ENCODE measurements at regions not wholly inside any gene's neighbourhood (a gene's known extent, or its start where the extent isn't known, plus 50 kb on each side); places are given as distances from the start of the nearest gene placed in this dataset.

- Mint-ChIP-seq H3K4me3 (no peak overlapping the region), H3K27me3 (peaks cover 4% of the 10 kb centered on the region), H3K36me3 (no peaks in the 10 kb centered on the region), H3K9me3 (no peaks in the 10 kb centered on the region), H3K4me1 (ENCODE audit: unreplicated experiment) (no peaks in the 10 kb centered on the region), H3K27ac (no peak overlapping the region)
- no peak for DNase-seq (ENCODE audit: extremely low spot score, unreplicated experiment)
- TF ChIP-seq CTCF (conservative IDR thresholded peaks at IDR 0.05): no peak
Observed at GRCh38 chr2:7586898-7587297, 669.7 kb downstream of the RNF144A start.

- TF ChIP-seq CTCF (conservative IDR thresholded peaks at IDR 0.05): no peak
- Mint-ChIP-seq H3K36me3 (no peaks in the 10 kb centered on the region), H3K4me1 (ENCODE audit: unreplicated experiment) (no peaks in the 10 kb centered on the region), H3K4me3 (no peak overlapping the region), H3K9me3 (no peaks in the 10 kb centered on the region), H3K27ac (no peak overlapping the region), H3K27me3 (peaks cover 4% of the 10 kb centered on the region)
- DNase-seq (ENCODE audit: extremely low spot score, unreplicated experiment): no peak
Observed at GRCh38 chr2:7588295-7588694, 671.1 kb downstream of the RNF144A start.

DNA sequence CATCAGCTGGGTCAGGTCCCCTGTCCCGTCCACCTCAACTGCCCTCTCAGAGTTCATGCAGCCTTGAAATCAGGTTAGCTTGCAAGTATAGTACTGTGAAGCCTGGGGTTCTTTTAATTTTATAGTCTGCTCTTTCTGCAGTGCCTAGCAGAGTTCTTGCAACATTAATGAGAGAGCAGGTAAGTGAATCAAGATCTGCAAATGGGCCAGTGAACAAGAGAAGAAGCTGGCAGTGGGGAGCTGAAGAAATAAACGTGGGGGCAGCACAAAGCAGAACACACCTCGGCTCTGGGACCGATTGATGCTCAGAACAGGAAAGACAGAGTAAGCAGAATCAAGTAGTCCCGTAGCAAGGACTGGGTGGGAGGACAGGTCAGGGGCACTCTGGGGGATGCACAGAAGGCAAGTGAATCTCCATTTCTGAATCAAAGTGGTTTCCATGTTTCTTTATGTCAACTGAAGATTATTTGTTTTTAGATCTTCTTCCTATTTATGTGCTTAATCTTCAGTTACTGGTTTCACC lies 675.5 kb downstream of the RNF144A start:
- no peaks in the 10 kb centered on the region for H3K36me3 Mint-ChIP-seq
- TF ChIP-seq CTCF (conservative IDR thresholded peaks at IDR 0.05): no peak
- no peak overlapping the region for H3K27ac Mint-ChIP-seq

DNA sequence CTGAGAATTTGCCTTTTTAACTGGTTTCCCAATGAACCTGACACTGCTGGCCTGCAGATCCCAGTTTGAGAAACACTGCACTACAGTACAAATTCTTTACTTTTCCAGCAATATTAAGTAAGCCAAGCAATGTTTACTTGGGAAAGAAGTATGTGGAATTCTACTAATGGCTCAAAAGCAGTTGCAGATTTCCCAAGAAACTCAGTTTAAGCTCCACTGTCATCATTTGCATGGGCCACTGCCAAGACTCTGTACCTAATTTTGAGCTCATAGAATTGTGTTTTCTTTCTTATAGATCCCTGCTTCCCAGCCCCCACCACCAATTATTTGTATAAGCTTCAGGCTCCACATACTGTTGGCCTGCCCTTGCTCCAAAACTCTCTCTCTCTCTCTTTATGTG lies 676.1 kb downstream of the RNF144A start:
- no peak overlapping the region for H3K27ac Mint-ChIP-seq
- H3K9me3 Mint-ChIP-seq: no peaks in the 10 kb centered on the region
- H3K36me3 Mint-ChIP-seq: no peaks in the 10 kb centered on the region
- DNase-seq (ENCODE audit: extremely low spot score, unreplicated experiment): no peak
- no peaks in the 10 kb centered on the region for H3K27me3 Mint-ChIP-seq
- no peak overlapping the region for H3K4me3 Mint-ChIP-seq
- H3K4me1 Mint-ChIP-seq (ENCODE audit: unreplicated experiment): no peaks in the 10 kb centered on the region
- TF ChIP-seq CTCF (conservative IDR thresholded peaks at IDR 0.05): no peak

More for the DNA sequence above, 675.5 kb downstream of the RNF144A start:
- no peak overlapping the region for H3K4me3 Mint-ChIP-seq
- no peaks in the 10 kb centered on the region for H3K9me3 Mint-ChIP-seq
- no peaks in the 10 kb centered on the region for H3K4me1 Mint-ChIP-seq (ENCODE audit: unreplicated experiment)
- H3K27me3 Mint-ChIP-seq: no peaks in the 10 kb centered on the region
- no peak for DNase-seq (ENCODE audit: extremely low spot score, unreplicated experiment)

GRCh38 chr2:7594211-7594610 lies 677.0 kb downstream of the RNF144A start:
- H3K9me3 Mint-ChIP-seq: no peaks in the 10 kb centered on the region
- TF ChIP-seq CTCF (conservative IDR thresholded peaks at IDR 0.05): no peak
- H3K36me3 Mint-ChIP-seq: no peaks in the 10 kb centered on the region
- DNase-seq (ENCODE audit: extremely low spot score, unreplicated experiment): no peak
- H3K27ac Mint-ChIP-seq: no peak overlapping the region
- no peaks in the 10 kb centered on the region for H3K4me1 Mint-ChIP-seq (ENCODE audit: unreplicated experiment)
- no peak overlapping the region for H3K4me3 Mint-ChIP-seq
- H3K27me3 Mint-ChIP-seq: no peaks in the 10 kb centered on the region

GRCh38 chr2:7595206-7595605 lies 678.0 kb downstream of the RNF144A start:
- H3K9me3 Mint-ChIP-seq: no peaks in the 10 kb centered on the region
- H3K4me1 Mint-ChIP-seq (ENCODE audit: unreplicated experiment): no peaks in the 10 kb centered on the region

More at GRCh38 chr2:7595206-7595605, 678.0 kb downstream of the RNF144A start:
- H3K36me3 Mint-ChIP-seq: no peaks in the 10 kb centered on the region
- no peak for TF ChIP-seq CTCF (conservative IDR thresholded peaks at IDR 0.05)
- no peak overlapping the region for H3K27ac Mint-ChIP-seq
- no peaks in the 10 kb centered on the region for H3K27me3 Mint-ChIP-seq
- DNase-seq (ENCODE audit: extremely low spot score, unreplicated experiment): no peak
- H3K4me3 Mint-ChIP-seq: no peak overlapping the region

Measured in type B pancreatic cell (in vitro differentiated cells).